Adrenal gland (tissue), 5 donors: ENCODE measurements at regions not wholly inside any gene's neighbourhood (a gene's known extent, or its start where the extent isn't known, plus 50 kb on each side); places are given as distances from the start of the nearest gene placed in this dataset.

Experiments
- POLR2A ChIP-seq, 2 donors: fragments of 450-650 bp; IDR thresholded peaks; one replicate each; pipeline ENCODE4 v1.6.1; 2017; ENCODE audit warnings: antibody characterized with exemption in 2 of 2, mild to moderate bottlenecking in 2 of 2, moderate library complexity in 1 of 2
- TF ChIP-seq, protein P1 (sequence below), 6 experiments: fragments of 450-650 bp in 4 of 6; fragments of 200-600 bp in 2 of 6; sonication (generic) in 1 of 6; IDR thresholded peaks; 1 replicate in 5 of 6; 2 replicates in 1 of 6; pipeline versions ENCODE4 v1.5.1 to v1.8.0; 2016 to 2021; ENCODE audit warnings: antibody characterized with exemption in 6 of 6, mild to moderate bottlenecking in 2 of 6, moderate library complexity in 1 of 6
- donor health status: DM: no; HTN: no; CAD: no.

DNA sequence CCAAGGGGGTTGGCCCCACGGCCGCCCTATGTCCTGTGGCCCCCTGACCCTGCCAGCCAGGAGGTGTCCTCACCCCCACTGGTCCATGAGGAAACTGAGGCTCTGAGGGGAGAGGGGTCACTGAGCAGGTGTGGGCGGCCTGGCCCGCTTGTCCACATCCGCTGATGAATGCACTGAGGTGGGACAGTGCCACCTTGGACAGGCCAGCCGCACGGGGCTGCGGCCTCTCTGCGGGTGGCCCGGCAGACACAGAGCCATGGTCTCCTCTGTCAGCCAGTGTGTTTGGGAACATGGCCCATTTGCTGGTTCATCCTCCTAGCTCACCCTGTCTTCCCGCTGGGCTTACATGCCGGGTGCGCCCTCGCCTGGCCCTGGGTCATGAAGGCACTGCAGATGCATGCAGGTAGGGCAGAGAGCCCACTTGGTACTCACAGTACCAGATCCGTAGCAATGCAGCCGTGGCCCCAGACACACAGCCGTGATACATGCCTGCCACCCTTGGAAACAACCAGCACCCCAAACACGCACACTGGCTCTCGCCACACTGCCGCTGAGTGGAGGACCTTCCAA is 93.9 kb downstream of the ENGASE start:
- TF ChIP-seq, protein P1, sequence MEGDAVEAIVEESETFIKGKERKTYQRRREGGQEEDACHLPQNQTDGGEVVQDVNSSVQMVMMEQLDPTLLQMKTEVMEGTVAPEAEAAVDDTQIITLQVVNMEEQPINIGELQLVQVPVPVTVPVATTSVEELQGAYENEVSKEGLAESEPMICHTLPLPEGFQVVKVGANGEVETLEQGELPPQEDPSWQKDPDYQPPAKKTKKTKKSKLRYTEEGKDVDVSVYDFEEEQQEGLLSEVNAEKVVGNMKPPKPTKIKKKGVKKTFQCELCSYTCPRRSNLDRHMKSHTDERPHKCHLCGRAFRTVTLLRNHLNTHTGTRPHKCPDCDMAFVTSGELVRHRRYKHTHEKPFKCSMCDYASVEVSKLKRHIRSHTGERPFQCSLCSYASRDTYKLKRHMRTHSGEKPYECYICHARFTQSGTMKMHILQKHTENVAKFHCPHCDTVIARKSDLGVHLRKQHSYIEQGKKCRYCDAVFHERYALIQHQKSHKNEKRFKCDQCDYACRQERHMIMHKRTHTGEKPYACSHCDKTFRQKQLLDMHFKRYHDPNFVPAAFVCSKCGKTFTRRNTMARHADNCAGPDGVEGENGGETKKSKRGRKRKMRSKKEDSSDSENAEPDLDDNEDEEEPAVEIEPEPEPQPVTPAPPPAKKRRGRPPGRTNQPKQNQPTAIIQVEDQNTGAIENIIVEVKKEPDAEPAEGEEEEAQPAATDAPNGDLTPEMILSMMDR (IDR thresholded peaks at IDR 0.05), result no peak
- TF ChIP-seq POLR2A (IDR thresholded peaks at IDR 0.05), result no peak
